Heart right ventricle (tissue), 16 donors: ENCODE measurements at regions not wholly inside any gene's neighbourhood (a gene's known extent, or its start where the extent isn't known, plus 50 kb on each side); places are given as distances from the start of the nearest gene placed in this dataset.

Experiments used
- ATAC-seq, 8 donors: fragments of 200-7000 bp; cut with Tn5 transposase; one replicate each; pipeline ENCODE4 v1.9.1; 2020; ENCODE audit warnings: mild to moderate bottlenecking in 8 of 8, moderate library complexity in 8 of 8, moderate number of reproducible peaks in 1 of 8
- DNase-seq, 2 donors: peaks; one replicate each; pipeline ENCODE4 v3.0.0-alpha.2; 2020
- H3K27ac ChIP-seq, 10 donors: fragments of 200-600 bp; sonication (generic) in 2 of 10; one replicate each; pipeline versions ENCODE4 v1.5.0 to v1.8.0; 2020 to 2022; ENCODE audit warnings: mild to moderate bottlenecking in 3 of 10
- H3K27me3 ChIP-seq, 7 donors: fragments of 200-600 bp; one replicate each; pipeline ENCODE4 v1.8.0; 2021 to 2022; ENCODE audit warnings: mild to moderate bottlenecking in 2 of 7
- H3K36me3 ChIP-seq, 9 donors: fragments of 200-600 bp; sonication (generic) in 1 of 9; one replicate each; pipeline versions ENCODE4 v1.5.0 to v1.8.0; 2020 to 2022; ENCODE audit warnings: mild to moderate bottlenecking in 2 of 9
- H3K4me1 ChIP-seq, 9 donors: fragments of 200-600 bp; sonication (generic) in 1 of 9; one replicate each; pipeline versions ENCODE4 v1.5.0 to v1.8.0; 2020 to 2022; ENCODE audit warnings: mild to moderate bottlenecking in 4 of 9
- H3K4me3 ChIP-seq, 10 donors: fragments of 200-600 bp; sonication (generic) in 2 of 10; one replicate each; pipeline versions ENCODE4 v1.5.0 to v1.8.0; 2020 to 2022; ENCODE audit warnings: mild to moderate bottlenecking in 7 of 10, moderate library complexity in 2 of 10
- H3K9me3 ChIP-seq, 11 donors: fragments of 200-600 bp in 10 of 11; sonication (generic) in 2 of 11; one replicate each; pipeline versions ENCODE4 v1.5.0 to v1.8.0; 2013 to 2022; ENCODE audit warnings: mild to moderate bottlenecking in 2 of 11, control low read depth in 1 of 11, moderate library complexity in 1 of 11
- WGBS, 2 donors: extraction: QIAGEN DNeasy Blood & Tissue Kit; methylation state at CpG; one replicate each; pipeline ENCODE4 v1.1.7; 2013; ENCODE audit warnings: inconsistent platforms in 1 of 2; 5-methylcytosine and 5-hydroxymethylcytosine counted together
- intact Hi-C, 10 donors: fragments of 100-400 bp; cut with DNase I; formaldehyde crosslinking; loops; one replicate each; pipeline versions ENCODE4 v1.11.1 to v1.14.2; 2022
- TF ChIP-seq, protein P1 (sequence below), 9 donors: fragments of 200-600 bp; sonication (generic) in 2 of 9; IDR thresholded peaks; one replicate each; pipeline versions ENCODE4 v1.5.0 to v1.8.0; 2021 to 2022; ENCODE audit warnings: antibody characterized with exemption in 9 of 9, mild to moderate bottlenecking in 5 of 9, moderate library complexity in 1 of 9
- donor health status: Arrhythmogenic right ventricular cardiomyopathy.
- donor health status: ischemic (EF 13 %, LVEDD 7.1; RV severe dilation, severe dysfunction).
- donor health status: healthy with polysubstance abuse.
- donor health status: DM: no; HTN: yes; CAD: no.
- donor health status: DM: no; HTN: no; CAD: no.
- donor health status: ischemic (EF 25% LVEDD 6.9; RV normal size, moderate dysfunction).
- donor health status: ischemic (EF 25% LVEDD 5.7; RV mildly dilated, moderate dysfunction).
- donor health status: healthy.
- donor health status: DM: yes; HTN: yes; CAD: no.
- donor health status: Ischemic cardiomyopathy.
- donor health status: ischemic (EF 35%, LVEDD 5.7; RV mildly dilated, moderate dysfunction).
- donor health status: nonischemic (EF 11% LVEDD 7.7; RV severe dilation, severe dysfunction).
- donor health status: DM: yes; HTN: yes; CAD: no.
- donor health status: PGD.
- donor health status: ischemic (EF 29% LVEDD 5.4; RV normal size, mild dysfunction).
- donor health status: nonischemic (EF 23%, LVEDD 6.1; RV moderate dilation, normal function).

DNA sequence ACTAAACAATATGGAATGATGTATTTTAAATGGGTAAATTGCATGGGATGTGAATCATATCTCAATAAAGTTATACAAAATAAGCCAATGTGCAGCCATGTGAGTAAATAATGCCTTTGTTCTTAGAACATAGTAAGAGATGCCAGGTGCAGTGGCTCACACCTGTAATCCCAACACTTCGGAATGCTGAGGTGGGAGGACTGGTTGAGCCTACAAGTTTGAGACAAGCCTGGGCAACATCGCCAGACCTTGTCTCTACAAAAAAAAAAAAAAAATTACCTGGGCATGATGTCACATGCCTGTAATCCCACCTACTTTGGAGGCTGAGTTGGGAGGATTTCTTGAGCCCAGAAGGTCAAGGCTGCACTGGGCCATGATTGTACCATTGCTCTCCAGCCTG, 230.7 kb downstream of the RFC3 start:
- intact Hi-C loops = no loop called here
- Histone ChIP-seq H3K36me3 (no peaks in the 10 kb centered on the region), H3K9me3 (peaks cover 0 to 25% (median 0%) of the 10 kb centered on the region in 11 donors), H3K27ac (no peak overlapping the region), H3K27me3 (no peaks in the 10 kb centered on the region), H3K4me3 (no peak overlapping the region), H3K4me1 (no peaks in the 10 kb centered on the region)
- 97 to 98% methylated on average over 2 of the region's 2 CpGs for WGBS, 2 donors
- DNase-seq = no peak
- no peak for ATAC-seq
- TF ChIP-seq, protein P1, sequence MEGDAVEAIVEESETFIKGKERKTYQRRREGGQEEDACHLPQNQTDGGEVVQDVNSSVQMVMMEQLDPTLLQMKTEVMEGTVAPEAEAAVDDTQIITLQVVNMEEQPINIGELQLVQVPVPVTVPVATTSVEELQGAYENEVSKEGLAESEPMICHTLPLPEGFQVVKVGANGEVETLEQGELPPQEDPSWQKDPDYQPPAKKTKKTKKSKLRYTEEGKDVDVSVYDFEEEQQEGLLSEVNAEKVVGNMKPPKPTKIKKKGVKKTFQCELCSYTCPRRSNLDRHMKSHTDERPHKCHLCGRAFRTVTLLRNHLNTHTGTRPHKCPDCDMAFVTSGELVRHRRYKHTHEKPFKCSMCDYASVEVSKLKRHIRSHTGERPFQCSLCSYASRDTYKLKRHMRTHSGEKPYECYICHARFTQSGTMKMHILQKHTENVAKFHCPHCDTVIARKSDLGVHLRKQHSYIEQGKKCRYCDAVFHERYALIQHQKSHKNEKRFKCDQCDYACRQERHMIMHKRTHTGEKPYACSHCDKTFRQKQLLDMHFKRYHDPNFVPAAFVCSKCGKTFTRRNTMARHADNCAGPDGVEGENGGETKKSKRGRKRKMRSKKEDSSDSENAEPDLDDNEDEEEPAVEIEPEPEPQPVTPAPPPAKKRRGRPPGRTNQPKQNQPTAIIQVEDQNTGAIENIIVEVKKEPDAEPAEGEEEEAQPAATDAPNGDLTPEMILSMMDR (IDR thresholded peaks at IDR 0.05) = no peak

DNA sequence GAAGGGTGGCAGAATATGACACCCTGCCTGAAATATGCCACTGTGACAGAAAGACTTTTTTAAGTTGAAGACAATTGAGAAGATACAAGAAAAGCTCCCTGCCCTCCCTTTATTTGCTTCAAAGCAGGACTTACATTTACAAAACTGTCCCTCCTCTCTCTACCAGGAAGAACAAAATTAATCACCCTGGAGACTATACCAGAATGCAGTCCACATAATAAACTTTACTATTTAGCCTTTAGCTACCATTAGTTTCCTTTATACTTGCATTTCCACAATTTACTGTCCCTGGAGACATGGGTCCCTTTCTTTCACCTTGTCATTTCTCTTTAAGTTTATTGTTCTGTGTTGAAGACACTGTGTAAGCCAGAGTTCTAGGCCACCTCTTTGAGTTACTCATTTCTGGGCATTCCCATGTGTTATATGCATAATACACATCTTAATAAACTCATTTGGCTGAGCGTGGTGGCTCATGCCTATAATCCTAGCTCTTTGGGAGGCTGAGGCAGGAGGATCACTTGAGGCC, 238.8 kb downstream of the RFC3 start:
- no peak for DNase-seq
- TF ChIP-seq, protein P1 (IDR thresholded peaks at IDR 0.05) = no peak
- H3K9me3 ChIP-seq = peaks cover 0 to 6% (median 0%) of the 10 kb centered on the region in 11 donors
- no peaks in the 10 kb centered on the region for H3K4me1 ChIP-seq
- H3K27me3 ChIP-seq = no peaks in the 10 kb centered on the region
- intact Hi-C loops = no loop called here
- H3K27ac ChIP-seq = no peak overlapping the region
- H3K36me3 ChIP-seq = no peaks in the 10 kb centered on the region
- no peak overlapping the region for H3K4me3 ChIP-seq
- ATAC-seq = no peak
- WGBS, 2 donors = 94 to 100% methylated on average over 1 of the region's 1 CpG

DNA sequence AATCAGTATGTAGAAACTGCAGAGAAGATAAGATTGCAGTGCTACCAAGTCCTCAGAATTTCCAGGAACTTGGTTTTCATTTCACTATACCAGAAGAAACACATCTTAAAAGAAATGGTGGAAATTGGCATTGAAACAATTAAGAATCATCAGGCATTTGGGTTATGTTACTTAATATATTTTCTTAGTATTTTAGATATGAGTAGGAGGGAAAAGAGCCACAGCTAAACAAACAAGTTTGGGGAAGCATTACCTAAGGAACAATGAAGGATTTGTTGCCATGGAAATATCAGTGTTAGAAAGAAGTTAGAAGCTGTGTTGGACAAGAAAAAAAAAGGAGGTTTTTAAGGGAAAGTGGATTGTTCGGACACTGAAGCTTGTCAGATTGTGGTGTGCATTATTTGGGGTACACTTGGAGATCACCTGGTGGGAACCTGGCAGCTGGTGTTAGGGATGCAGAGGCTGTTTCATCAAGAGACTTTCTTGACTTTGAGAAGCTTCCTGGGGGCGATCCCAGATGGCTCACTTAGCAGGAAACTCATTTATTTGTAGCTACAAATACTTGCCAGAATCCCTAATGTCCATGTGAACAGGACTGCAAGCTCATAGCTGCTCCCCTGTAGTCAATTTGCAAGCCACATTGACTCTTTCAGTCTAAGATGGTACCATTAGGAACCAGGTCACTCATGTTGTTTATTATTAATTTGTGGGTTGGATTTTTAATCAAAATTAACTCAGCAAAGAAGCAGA, 246.7 kb downstream of the RFC3 start:
- Histone ChIP-seq H3K27me3 (no peaks in the 10 kb centered on the region), H3K4me1 (peaks cover 0 to 5% (median 0%) of the 10 kb centered on the region in 9 donors), H3K27ac (no peak overlapping the region), H3K36me3 (no peaks in the 10 kb centered on the region), H3K9me3 (peaks cover 0 to 3% (median 0%) of the 10 kb centered on the region in 11 donors), H3K4me3 (no peak overlapping the region)
- 67 to 75% methylated on average over 2 of the region's 2 CpGs for WGBS, 2 donors
- ATAC-seq (no peak), DNase-seq (no peak)
- intact Hi-C loops = no loop called here
- TF ChIP-seq, protein P1 (IDR thresholded peaks at IDR 0.05) = no peak

DNA sequence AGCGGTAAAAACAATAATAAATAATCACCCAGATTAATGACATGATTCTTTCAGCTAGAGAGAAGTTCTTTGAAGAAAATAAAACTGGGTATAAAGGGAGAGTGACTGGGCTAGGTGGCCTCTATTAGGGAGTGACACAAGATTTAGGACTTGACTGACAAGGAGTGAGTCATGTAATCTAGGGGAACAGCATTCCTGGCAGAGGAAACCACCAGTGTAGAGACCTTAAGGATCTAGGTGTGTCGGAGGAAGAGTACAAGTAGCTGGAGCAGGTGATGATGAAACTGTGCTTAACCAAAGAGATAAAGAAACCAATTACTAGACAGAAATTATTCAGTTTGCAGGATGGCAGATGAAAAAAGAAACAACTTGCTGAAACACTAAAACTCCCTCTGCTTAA, 248.0 kb downstream of the RFC3 start:
- Histone ChIP-seq H3K36me3 (no peaks in the 10 kb centered on the region), H3K27me3 (no peaks in the 10 kb centered on the region), H3K4me3 (no peak overlapping the region), H3K9me3 (peaks cover 0 to 3% (median 0%) of the 10 kb centered on the region in 11 donors), H3K4me1 (peaks cover 0 to 5% (median 0%) of the 10 kb centered on the region in 9 donors), H3K27ac (no peak overlapping the region)
- intact Hi-C loops = no loop called here
- 95 to 96% methylated on average over 2 of the region's 2 CpGs for WGBS, 2 donors
- no peak for ATAC-seq
- TF ChIP-seq, protein P1 (IDR thresholded peaks at IDR 0.05) = no peak
- no peak for DNase-seq
